ENCODE measurements at regions not wholly inside any gene's neighbourhood (a gene's known extent, or its start where the extent isn't known, plus 50 kb on each side); places are given as distances from the start of the nearest gene placed in this dataset.

GRCh38 chr5:5756762-5757161, 334.3 kb downstream of the ICE1 start:
- TF ChIP-seq EZH2 (IDR thresholded peaks at IDR 0.05; ENCODE audit: insufficient read depth, poor library complexity, severe bottlenecking) (no peak), EZH2phosphoT487 (IDR thresholded peaks at IDR 0.05; ENCODE audit: insufficient read depth, low read depth) (no peak)

All from GM23248 (cell line).